GM12891 (cell line): ENCODE measurements at regions not wholly inside any gene's neighbourhood (a gene's known extent, or its start where the extent isn't known, plus 50 kb on each side); places are given as distances from the start of the nearest gene placed in this dataset.

Experiments
- POLR2A ChIP-seq: IDR thresholded peaks from 2 replicates; pipeline ENCODE4 v1.6.1; 2011; ENCODE audit warnings: low read depth, low read length, control low read depth
- POLR2AphosphoS5 ChIP-seq: IDR thresholded peaks from 2 replicates; pipeline ENCODE4 v1.6.1; 2011; ENCODE audit warnings: low read depth, low read length, control low read depth
- SPI1 ChIP-seq: IDR thresholded peaks from 2 replicates; pipeline ENCODE4 v1.6.1; 2011; ENCODE audit warnings: low read depth, low read length, control low read depth
- TAF1 ChIP-seq: IDR thresholded peaks from 2 replicates; pipeline ENCODE4 v1.6.1; 2011; ENCODE audit warnings: low read depth, low read length, control low read depth

DNA sequence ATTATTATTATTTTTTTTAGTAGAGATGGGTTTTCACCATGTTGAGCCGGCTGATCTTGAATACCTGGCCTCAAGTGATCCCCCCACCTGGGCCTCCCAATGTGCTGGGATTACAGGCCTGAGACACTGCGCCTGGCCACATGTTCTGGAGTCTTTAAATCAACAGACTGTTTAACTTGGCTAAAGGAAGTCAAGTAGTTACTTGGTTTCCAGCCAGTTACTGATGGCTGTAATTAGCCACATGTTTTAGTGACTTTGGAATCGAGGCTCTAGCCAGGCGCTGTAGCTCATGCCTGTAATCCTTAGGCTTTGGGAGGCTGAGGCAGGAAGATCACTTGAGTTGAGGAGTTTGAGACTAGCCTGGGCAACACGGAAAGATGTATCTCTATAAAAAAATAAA is 699.2 kb upstream of the RBFOX1 start:
- TF ChIP-seq POLR2A (no peak), POLR2AphosphoS5 (no peak), SPI1 (no peak), TAF1 (no peak)
